Fibroblast of mammary gland (primary cell): ENCODE measurements at regions not wholly inside any gene's neighbourhood (a gene's known extent, or its start where the extent isn't known, plus 50 kb on each side); places are given as distances from the start of the nearest gene placed in this dataset.

Experiments used
- DNase-seq: peaks from one replicate; pipeline ENCODE4 v3.0.0-alpha.2; 2010; ENCODE audit warnings: low read depth
- H3K4me3 ChIP-seq: 2 replicates; pipeline ENCODE4 v1.5.1; 2011; ENCODE audit warnings: low read depth, mild to moderate bottlenecking, low read length, moderate library complexity; ENCODE audit not compliant: control insufficient read depth
- CTCF ChIP-seq: conservative IDR thresholded peaks from 2 replicates; pipeline ENCODE4 v1.5.1; 2011; ENCODE audit warnings: low read depth, low read length, inconsistent platforms; ENCODE audit not compliant: control insufficient read depth, insufficient read depth

DNA sequence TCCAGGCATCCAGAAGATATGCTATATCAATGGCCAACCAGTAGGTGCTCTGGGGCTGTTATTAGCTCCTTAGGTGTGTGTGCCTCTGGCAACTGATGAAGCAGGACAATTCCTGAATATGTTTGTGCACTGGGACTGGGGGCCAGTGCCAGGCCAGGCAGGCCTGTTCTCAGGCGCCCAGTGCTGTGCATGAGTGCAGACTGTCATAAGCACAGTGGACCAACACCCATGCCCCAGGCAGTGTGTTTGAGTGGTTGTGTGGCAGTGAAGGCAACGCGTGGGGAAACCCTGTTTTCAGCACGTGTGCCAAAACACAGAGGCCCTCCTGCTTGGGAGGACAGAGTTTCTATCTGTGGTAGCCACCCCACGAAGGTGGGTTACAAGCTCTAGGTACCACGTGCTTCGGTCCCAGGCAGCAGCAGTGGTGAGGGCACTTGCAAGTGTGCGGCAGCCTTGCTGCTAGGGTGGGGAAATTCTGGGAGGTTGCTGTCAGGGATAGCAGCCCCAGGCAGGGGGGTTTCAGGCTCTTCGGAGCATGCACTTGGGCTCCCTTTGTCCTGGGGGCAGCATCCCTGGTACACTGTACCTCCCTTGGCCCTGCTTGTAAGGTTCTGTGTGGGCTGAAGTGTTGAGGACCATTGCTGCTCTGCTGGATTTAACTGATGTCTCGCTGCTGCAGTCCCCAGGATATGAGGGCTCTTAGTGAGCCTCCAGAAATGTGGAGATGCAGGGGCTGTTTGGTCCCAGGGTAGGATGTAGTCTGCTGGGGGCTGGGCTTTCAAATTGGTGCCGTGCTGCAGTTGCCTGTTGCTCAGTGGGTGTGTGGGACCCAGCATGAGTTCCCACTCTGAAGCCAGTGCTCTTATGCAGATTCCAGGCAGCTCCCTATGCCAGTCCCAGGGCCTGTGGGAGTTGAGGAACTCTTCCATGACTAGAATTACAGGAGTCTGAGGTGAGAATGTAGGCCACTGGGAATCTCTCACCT lies 280.9 kb downstream of the RPRM start:
- no peak for TF ChIP-seq CTCF
- H3K4me3 ChIP-seq = no peak overlapping the region
- DNase-seq = no peak

- DNase-seq = no peak
- TF ChIP-seq CTCF = no peak
- no peak overlapping the region for H3K4me3 ChIP-seq
These were observed 282.0 kb downstream of the RPRM start for GRCh38 chr2:153196378-153197058.

- no peak for TF ChIP-seq CTCF
- DNase-seq = no peak
- no peak overlapping the region for H3K4me3 ChIP-seq
These were observed 283.2 kb downstream of the RPRM start for GRCh38 chr2:153195342-153195741.

DNA sequence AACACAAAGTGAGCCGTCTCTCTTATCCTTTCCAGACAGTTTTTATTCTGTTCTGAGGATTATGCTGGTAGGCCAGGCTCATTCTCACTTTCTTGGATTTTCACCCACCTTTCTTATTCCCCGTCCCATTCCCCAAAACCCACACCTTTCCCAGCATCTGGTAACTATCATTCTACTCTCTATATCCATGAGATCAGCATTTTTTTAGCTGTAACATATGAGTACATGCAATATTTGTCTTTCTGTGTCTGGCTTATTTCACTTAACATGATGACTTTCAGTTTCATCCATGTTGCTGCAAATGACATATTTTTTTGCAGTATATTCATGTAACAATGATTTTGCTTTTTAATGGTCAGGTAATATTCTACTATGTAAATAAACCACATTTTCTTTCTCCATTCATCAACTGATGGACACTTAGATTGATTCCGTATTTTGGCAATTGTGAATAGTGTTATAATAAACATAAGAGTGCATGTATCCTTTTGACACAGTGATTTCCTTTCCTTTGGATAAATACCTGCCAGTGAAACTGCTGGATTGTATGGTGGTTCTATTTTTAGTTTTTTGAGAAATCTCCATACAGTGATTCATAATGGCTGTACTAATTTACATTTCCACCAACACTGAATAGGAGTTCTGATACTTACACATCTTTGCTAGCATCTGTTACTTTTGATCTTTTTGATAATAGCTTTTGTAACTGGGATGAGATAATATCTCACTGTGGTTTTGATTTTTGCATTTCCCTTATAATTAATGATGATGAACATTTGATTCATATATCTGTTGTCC lies 289.3 kb downstream of the RPRM start:
- H3K4me3 ChIP-seq = no peak overlapping the region
- DNase-seq = no peak
- no peak for TF ChIP-seq CTCF

DNA sequence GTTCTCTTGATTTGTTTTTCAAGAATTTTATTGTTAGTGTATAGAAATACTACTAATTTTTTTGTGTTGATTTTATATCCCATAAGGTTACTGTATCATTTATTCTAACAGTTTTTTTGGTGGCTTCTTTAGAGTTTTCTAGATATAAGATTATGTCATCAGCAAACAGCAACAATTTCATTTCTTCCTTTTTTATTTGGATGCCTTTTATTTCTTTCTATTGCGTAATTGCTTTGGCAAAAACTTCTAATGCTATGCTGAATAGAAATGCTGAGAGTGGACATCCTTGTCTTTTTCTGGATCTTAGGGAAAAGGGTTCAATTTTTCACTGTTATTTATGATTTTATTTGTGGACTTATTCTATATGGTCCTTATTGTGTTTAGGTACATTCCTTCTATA lies 298.8 kb downstream of the RPRM start:
- no peak for TF ChIP-seq CTCF
- H3K4me3 ChIP-seq = no peak overlapping the region
- DNase-seq = no peak

DNA sequence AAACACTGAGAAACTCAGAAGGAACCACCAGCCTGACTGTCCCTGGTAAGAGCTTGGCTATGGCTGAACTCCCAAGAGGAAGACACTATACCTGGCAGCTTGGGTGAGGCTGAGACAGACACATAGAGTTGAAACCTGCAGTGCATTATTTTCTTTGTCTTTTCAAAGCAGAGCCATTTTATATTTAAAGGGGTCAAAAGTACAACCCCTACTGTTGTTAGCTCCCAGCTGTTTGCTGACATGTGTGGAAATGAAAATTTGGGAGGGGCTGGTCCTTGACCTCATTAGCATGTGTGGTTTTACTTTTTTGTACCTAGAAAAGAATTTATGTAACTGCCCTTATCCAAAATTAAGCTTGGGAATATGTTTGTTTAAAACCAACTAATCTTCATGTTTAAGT lies 309.0 kb downstream of the RPRM start:
- TF ChIP-seq CTCF = no peak
- DNase-seq = no peak

More for the DNA sequence above, 309.0 kb downstream of the RPRM start:
- H3K4me3 ChIP-seq = no peak overlapping the region
